ENCODE measurements at regions not wholly inside any gene's neighbourhood (a gene's known extent, or its start where the extent isn't known, plus 50 kb on each side); places are given as distances from the start of the nearest gene placed in this dataset.

DNA sequence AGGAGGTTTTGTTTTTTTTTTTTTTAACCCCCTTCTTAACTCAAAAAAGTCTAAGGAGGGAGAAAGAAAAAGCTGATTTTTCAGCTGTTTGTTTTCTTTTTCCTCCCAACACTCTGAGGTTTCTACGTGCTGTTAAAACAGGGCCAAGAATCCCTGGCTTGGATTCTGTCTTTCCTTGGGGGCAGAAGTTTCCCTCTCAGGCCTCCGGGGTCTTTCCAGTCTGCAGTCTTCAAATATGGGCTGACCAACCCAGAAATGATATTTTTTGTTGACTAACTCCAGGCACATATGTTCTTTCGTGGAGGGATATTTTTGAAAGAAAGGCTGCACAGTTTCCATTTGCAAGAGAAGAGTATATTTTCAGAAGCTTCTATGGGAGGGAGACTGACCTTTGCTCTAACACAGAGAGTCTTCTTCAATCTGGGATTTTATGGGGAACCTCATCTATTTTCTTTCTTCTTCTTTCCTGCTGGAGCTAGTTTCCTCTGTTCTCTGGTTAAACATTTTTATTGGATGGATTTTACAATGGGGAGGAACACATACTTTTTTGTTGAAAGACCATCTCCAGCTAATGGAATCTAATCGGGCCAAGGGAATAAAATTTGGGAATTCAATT lies 93.3 kb upstream of the SPRED2 start:
- TF ChIP-seq, protein P1, sequence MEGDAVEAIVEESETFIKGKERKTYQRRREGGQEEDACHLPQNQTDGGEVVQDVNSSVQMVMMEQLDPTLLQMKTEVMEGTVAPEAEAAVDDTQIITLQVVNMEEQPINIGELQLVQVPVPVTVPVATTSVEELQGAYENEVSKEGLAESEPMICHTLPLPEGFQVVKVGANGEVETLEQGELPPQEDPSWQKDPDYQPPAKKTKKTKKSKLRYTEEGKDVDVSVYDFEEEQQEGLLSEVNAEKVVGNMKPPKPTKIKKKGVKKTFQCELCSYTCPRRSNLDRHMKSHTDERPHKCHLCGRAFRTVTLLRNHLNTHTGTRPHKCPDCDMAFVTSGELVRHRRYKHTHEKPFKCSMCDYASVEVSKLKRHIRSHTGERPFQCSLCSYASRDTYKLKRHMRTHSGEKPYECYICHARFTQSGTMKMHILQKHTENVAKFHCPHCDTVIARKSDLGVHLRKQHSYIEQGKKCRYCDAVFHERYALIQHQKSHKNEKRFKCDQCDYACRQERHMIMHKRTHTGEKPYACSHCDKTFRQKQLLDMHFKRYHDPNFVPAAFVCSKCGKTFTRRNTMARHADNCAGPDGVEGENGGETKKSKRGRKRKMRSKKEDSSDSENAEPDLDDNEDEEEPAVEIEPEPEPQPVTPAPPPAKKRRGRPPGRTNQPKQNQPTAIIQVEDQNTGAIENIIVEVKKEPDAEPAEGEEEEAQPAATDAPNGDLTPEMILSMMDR (IDR thresholded peaks at IDR 0.05): no peak
- TF ChIP-seq POLR2AphosphoS5 (IDR thresholded peaks at IDR 0.05): no peak

Measured in gastroesophageal sphincter (tissue), 3 donors.